ENCODE measurements at regions not wholly inside any gene's neighbourhood (a gene's known extent, or its start where the extent isn't known, plus 50 kb on each side); places are given as distances from the start of the nearest gene placed in this dataset.

DNA sequence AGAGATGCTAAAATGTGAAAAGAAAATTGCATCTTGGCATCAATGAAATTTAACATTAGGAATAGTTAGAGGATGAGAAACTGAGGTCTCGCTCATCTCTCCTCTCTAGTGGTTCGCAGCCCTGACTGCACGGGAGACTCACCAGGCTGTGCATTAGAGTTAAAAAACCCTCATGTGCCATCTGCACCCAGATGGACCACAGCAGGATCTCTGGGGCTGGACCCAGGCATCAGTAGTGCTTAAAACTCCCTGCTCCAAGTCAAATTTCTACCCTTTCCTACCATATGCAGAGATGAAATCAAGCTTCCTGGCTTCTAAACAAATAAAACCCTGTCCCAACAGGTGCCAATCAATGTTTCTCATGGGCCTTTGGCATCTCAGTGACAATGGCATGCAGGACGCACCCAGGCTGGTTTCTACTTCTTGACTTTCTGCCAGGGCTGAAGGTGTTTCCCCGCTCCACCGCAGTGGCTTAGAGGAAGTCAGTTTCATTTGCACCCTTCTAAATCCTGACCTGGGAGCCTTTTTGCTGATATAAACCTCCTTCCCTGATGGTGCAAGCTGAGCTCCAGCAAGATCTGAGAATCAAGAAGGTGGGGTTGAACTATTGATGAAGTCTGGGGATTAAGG lies 132.6 kb downstream of the NSG2 start:
- no peaks in the 10 kb centered on the region for H3K27me3 ChIP-seq (replicated peaks; ENCODE audit: insufficient read depth)
- ATAC-seq (ENCODE audit: insufficient number of reproducible peaks, low FRiP score, low read depth): no peak
- no peak overlapping the region for H3K27ac ChIP-seq
- no peaks in the 10 kb centered on the region for H3K4me1 ChIP-seq (ENCODE audit: control insufficient read depth in 1 of 2, low read depth in 2 of 2)
- H3K9me3 ChIP-seq: no peaks in the 10 kb centered on the region
- H3K4me3 ChIP-seq: no peak overlapping the region
- TF ChIP-seq CTCF (IDR thresholded peaks at IDR 0.05): no peak
- DNase-seq (ENCODE audit: low spot score): no peak
- no peaks in the 10 kb centered on the region for H3K36me3 ChIP-seq

GRCh38 chr5:174180639-174181038 lies 135.1 kb downstream of the NSG2 start:
- Histone ChIP-seq H3K9me3 (no peaks in the 10 kb centered on the region), H3K4me1 (ENCODE audit: control insufficient read depth in 1 of 2, low read depth in 2 of 2) (no peaks in the 10 kb centered on the region), H3K27me3 (replicated peaks; ENCODE audit: insufficient read depth) (no peaks in the 10 kb centered on the region), H3K27ac (no peak overlapping the region), H3K4me3 (no peak overlapping the region), H3K36me3 (no peaks in the 10 kb centered on the region)
- DNase-seq (ENCODE audit: low spot score) (no peak), ATAC-seq (ENCODE audit: insufficient number of reproducible peaks, low FRiP score, low read depth) (no peak)
- TF ChIP-seq CTCF (IDR thresholded peaks at IDR 0.05): no peak

DNA sequence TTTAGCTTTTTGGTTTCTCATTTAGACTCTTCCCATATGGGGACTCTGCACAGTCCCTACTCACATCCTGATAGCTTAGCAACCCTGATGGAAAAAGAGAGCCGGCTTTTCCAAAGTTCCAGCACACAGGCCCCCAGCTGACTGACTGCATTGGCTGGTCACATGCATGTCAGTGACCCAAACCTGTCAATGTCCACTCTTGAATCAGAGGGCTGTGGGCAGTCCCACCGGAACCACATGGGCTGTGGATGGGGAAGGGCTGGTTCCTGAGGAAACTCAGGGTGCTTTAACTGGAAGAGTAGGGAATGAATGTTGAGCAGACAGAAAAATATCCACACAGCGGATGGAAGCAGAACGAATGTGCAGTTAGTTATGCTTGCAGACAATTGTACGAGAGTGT lies 136.6 kb downstream of the NSG2 start:
- no peaks in the 10 kb centered on the region for H3K36me3 ChIP-seq
- DNase-seq (ENCODE audit: low spot score): no peak

GRCh38 chr5:174183701-174184100 lies 138.2 kb downstream of the NSG2 start:
- Histone ChIP-seq H3K4me1 (ENCODE audit: control insufficient read depth in 1 of 2, low read depth in 2 of 2) (no peaks in the 10 kb centered on the region), H3K9me3 (no peaks in the 10 kb centered on the region), H3K36me3 (no peaks in the 10 kb centered on the region), H3K4me3 (no peak overlapping the region), H3K27ac (no peak overlapping the region), H3K27me3 (replicated peaks; ENCODE audit: insufficient read depth) (no peaks in the 10 kb centered on the region)
- no peak for ATAC-seq (ENCODE audit: insufficient number of reproducible peaks, low FRiP score, low read depth)
- no peak for DNase-seq (ENCODE audit: low spot score)
- TF ChIP-seq CTCF (IDR thresholded peaks at IDR 0.05): no peak

More for the DNA sequence above, 136.6 kb downstream of the NSG2 start:
- no peak for ATAC-seq (ENCODE audit: insufficient number of reproducible peaks, low FRiP score, low read depth)
- Histone ChIP-seq H3K27me3 (replicated peaks; ENCODE audit: insufficient read depth) (no peaks in the 10 kb centered on the region), H3K4me1 (ENCODE audit: control insufficient read depth in 1 of 2, low read depth in 2 of 2) (no peaks in the 10 kb centered on the region), H3K9me3 (no peaks in the 10 kb centered on the region), H3K4me3 (no peak overlapping the region), H3K27ac (no peak overlapping the region)
- TF ChIP-seq CTCF (IDR thresholded peaks at IDR 0.05): no peak

GRCh38 chr5:174185506-174185905 lies 140.0 kb downstream of the NSG2 start:
- no peak for ATAC-seq (ENCODE audit: insufficient number of reproducible peaks, low FRiP score, low read depth)
- no peak overlapping the region for H3K27ac ChIP-seq
- no peak for TF ChIP-seq CTCF (IDR thresholded peaks at IDR 0.05)
- no peaks in the 10 kb centered on the region for H3K9me3 ChIP-seq
- no peak for DNase-seq (ENCODE audit: low spot score)
- no peaks in the 10 kb centered on the region for H3K4me1 ChIP-seq (ENCODE audit: control insufficient read depth in 1 of 2, low read depth in 2 of 2)
- H3K27me3 ChIP-seq (replicated peaks; ENCODE audit: insufficient read depth): no peaks in the 10 kb centered on the region
- no peak overlapping the region for H3K4me3 ChIP-seq
- H3K36me3 ChIP-seq: no peaks in the 10 kb centered on the region

Data from thoracic aorta (tissue), 2 donors.